GM10266 (cell line): ENCODE measurements at regions not wholly inside any gene's neighbourhood (a gene's known extent, or its start where the extent isn't known, plus 50 kb on each side); places are given as distances from the start of the nearest gene placed in this dataset.

ENCODE experiments used
- DNase-seq: peaks from one replicate; pipeline ENCODE4 v3.0.0; 2012; ENCODE audit errors: extremely low spot score
- CTCF ChIP-seq: IDR thresholded peaks from 2 replicates; pipeline ENCODE4 v1.5.1; 2012; ENCODE audit warnings: mild to moderate bottlenecking, low read depth; ENCODE audit not compliant: control insufficient read depth, insufficient read depth; ENCODE audit errors: missing control alignments

- TF ChIP-seq CTCF = no peak
- DNase-seq = no peak
These were observed 248.8 kb downstream of the TENT4A start for GRCh38 chr5:6961837-6962635.

- DNase-seq = no peak
- TF ChIP-seq CTCF = no peak
These were observed 263.7 kb downstream of the TENT4A start for GRCh38 chr5:6976971-6977370.

DNA sequence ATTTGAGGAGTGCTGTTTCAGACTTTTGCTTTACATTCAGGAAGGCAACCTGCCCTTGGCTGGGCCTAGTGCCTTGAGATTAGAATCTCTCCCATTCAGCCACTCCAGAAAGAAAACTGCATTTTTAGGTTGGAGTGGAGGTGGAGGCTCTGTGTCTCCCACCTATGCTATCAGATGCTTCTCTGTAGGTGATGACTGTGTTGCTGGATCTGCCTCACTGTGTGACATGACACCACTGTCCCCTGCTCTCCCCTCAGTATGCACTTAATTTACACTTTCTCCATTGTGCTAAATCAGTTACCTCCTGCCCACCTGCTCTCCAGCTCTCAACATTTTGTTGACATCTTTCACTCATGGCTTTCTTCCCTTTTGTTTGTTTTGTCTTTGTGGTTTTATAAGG, 265.8 kb downstream of the TENT4A start:
- no peak for TF ChIP-seq CTCF
- DNase-seq = no peak

GRCh38 chr5:6989230-6989629, 276.0 kb downstream of the TENT4A start:
- no peak for DNase-seq
- TF ChIP-seq CTCF = no peak

DNA sequence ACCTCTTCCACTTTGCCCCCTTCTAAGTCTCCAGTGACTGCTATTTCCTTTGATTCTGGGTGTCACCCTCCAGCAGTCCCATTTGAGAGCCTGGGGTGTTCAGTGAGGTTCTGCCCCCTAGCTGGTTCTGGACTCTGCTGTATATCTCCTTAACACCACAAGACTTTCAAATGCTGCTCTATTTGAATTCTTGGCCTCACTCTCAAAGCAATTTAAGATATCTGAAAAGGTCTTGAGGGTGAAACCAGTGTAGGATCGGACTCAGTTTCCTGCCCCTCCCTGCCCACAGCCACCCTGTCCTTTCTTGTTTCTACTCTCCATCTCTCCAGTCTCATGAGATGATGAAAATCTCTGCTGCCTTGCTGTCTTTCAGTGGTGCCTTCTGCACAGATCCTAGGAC, 280.9 kb downstream of the TENT4A start:
- TF ChIP-seq CTCF = no peak
- no peak for DNase-seq

- TF ChIP-seq CTCF = no peak
- DNase-seq = no peak
These were observed 281.9 kb downstream of the TENT4A start for GRCh38 chr5:6995115-6995514.

DNA sequence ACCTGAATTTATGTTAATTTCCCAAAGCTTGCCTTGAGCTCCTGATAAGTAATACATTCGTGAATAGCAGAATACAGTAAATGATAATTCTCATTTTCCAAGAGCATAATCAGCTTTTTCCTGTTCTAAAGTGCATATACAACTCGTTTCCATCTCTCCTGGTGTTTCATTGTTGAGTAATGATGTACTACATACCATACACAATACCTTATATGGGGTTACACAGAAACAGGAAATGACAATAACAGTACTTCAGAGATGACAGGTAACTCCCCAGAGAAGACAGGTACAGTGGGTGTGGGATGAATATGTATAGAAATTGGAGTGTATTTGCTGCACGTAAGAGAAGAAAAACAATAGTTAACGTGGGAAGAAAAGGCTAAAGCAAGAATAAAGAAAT, 287.1 kb downstream of the TENT4A start:
- DNase-seq = no peak

More for the DNA sequence above, 287.1 kb downstream of the TENT4A start:
- no peak for TF ChIP-seq CTCF
